NCI-H524 treated with DMSO at 0.1 percent for 48 hours (cell line): ENCODE measurements at regions not wholly inside any gene's neighbourhood (a gene's known extent, or its start where the extent isn't known, plus 50 kb on each side); places are given as distances from the start of the nearest gene placed in this dataset.

Experiments
- DNase-seq: peaks from one replicate; lab custom pipeline; 2025; lab: John Stamatoyannopoulos, UW

DNA sequence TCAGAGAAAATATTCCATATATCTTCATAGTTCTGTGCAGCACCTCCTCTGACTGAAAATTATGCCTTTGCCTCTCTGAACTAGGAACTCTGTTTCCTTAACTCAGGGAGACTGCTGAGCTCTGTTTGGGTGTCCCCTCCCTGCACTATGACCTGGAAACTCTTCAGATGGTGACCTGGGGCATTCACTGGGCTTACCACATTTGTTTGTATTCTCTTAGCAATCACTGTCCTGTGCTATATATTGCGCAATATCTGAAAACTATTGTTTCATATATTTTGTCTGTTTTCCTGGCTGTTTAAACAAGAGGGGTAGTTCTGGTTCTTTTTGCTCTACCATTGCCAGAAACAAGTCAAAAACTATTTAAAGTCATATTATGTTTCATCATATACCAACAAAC lies 181.8 kb upstream of the KIAA1217 start:
- DNase-seq, result no peak

DNA sequence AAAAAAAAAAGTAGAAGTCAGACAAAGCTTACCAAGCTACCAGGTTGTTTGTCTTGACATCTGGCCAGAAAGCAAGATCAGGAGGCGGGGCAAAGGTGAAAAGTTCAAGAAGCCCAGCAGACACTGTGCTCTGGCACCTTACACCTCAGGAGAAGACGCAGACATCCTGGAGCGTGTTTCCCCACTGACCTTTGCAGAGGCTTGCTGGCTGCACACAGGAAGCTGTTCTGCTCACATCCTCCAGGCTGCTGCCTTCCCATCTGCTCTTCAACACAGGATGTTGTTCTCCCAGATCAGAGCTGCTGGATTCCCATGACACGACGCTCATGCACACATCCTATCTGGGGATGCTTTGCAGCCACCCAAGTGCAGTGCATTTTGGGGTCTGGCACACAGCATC lies 174.4 kb upstream of the KIAA1217 start:
- no peak for DNase-seq

GRCh38 chr10:24035761-24036160 lies 173.2 kb upstream of the KIAA1217 start:
- no peak for DNase-seq

GRCh38 chr10:24039315-24039714 lies 169.6 kb upstream of the KIAA1217 start:
- no peak for DNase-seq

GRCh38 chr10:24039897-24040296 lies 169.0 kb upstream of the KIAA1217 start:
- DNase-seq, result no peak

- no peak for DNase-seq
Measured at GRCh38 chr10:24041034-24041433, 167.9 kb upstream of the KIAA1217 start.

GRCh38 chr10:24041834-24042233 lies 167.1 kb upstream of the KIAA1217 start:
- no peak for DNase-seq

DNA sequence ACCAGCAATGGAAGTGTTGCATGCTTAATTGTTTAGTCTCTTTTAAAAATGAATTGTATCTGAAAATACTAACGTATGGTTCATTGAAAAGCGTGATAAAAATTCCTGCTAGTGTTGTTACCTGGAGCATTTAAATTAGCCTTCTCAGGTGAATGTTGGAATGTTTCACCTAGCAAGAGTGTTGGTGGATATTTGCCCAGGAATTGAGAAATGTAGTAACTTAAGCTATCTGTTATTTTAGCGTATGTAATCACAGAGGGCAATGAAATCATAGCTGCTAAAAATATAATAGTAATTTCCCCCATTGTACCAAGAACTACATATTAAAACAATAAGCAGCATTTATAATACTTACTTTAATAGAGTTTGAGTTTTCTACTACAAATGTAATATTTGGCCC lies 166.1 kb upstream of the KIAA1217 start:
- DNase-seq, result no peak

DNA sequence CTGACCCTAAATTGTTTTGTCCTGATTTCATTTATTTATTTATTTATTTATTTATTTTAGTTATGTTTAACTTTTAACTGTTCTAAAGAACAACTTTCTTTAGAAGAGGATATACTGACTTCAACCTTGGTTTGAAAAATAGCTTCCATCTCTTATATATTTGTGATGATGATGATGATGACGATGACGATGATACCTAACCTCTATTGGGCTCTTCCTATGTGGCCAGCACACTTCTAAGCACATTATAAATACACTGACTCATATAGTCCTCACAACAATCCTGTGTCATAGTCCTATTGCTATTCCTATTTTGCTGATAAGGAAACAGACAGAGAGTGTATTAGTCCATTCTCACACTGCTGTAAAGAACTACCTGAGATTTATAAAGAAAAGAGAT lies 162.9 kb upstream of the KIAA1217 start:
- no peak for DNase-seq

GRCh38 chr10:24047176-24047575 lies 161.8 kb upstream of the KIAA1217 start:
- DNase-seq, result no peak

DNA sequence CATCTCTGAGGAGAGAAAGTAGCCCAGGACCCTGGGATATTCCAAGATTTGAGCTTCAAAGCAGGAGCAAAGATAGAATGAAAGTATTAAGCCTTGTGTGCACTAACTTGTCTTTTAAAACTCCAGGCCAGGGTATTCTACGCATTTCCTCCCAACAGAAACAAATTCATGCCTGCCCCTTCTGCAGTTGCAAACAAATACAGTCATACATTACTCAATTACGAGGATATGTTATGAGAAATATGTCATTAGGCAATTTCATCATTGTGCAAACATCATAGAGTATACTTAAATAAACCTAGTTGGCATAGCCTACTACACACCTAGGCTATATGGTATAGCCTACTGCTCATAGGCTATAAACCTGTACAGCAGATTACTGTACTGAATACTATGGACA lies 154.5 kb upstream of the KIAA1217 start:
- no peak for DNase-seq

- no peak for DNase-seq
Measured at GRCh38 chr10:24080207-24080606, 128.7 kb upstream of the KIAA1217 start.

GRCh38 chr10:24086296-24087086 lies 122.4 kb upstream of the KIAA1217 start:
- DNase-seq, result no peak

- no peak for DNase-seq
Measured at GRCh38 chr10:24091256-24091655, 117.7 kb upstream of the KIAA1217 start.

GRCh38 chr10:24096281-24096680 lies 112.7 kb upstream of the KIAA1217 start:
- DNase-seq, result no peak

GRCh38 chr10:24097751-24098207 lies 111.2 kb upstream of the KIAA1217 start:
- no peak for DNase-seq

- no peak for DNase-seq
Measured at GRCh38 chr10:24104895-24105294, 104.0 kb upstream of the KIAA1217 start.

DNA sequence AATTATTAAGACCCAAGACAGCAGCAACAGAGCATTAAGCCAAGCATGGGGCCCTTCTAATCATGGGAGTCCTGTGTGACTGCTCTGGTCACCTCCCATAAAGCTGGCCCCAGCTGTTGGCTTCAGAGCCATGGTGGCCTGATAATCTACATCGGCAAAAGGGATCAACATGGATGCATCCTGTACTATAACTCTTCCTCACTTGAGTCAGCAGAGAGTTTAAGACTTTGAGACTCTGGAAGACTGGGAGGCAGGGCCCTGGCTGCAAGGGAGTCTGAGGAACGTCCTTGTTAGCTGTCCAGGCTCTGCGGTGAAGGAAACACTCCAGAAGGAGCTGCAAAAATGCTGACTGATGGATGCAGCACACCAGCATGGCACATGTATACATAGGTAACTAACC lies 95.0 kb upstream of the KIAA1217 start:
- DNase-seq, result no peak

DNA sequence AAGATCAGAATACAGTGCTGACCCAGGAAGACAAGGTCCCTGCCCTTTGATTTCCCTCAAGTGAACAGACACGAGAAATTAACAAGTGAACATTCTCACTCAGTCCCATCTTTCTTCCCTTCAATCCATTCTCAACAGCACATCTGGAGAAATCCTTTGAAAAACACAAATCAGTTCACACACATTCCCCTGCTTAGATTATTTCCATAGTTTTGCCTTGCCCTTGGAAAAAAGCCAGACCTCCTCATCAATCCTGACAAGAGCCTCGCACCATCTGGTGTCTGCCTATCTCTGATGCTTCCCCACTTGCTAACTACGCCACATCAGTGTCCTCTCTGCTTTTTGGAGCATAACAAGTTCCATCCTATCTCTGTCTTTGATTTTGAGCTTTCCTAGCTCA lies 94.4 kb upstream of the KIAA1217 start:
- DNase-seq, result peak; percentile 78

GRCh38 chr10:24115403-24115802 lies 93.5 kb upstream of the KIAA1217 start:
- no peak for DNase-seq

- DNase-seq, result peak; percentile 62
Measured at GRCh38 chr10:24118246-24118645, 90.7 kb upstream of the KIAA1217 start.

- peak; percentile 54 for DNase-seq
Measured at GRCh38 chr10:24119896-24120295, 89.0 kb upstream of the KIAA1217 start.

DNA sequence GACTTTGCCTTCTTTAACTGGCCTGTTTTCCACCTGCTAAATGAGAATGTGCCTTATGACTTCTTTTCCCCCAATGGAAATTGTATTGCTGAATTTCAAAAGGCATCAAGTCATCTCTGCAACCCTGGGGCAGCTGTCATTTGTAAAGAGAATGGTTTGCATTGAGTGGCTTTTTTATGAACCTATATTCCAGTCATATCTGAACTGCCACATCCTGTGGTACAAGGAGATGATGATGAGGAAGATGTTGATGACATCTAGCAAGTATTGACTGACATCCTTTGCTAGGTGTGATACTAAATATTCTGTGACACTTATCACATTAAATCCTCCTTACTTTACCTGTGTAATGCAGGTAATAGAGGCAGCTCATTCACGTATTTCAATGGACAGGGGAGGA lies 88.3 kb upstream of the KIAA1217 start:
- no peak for DNase-seq

- DNase-seq, result no peak
Measured at GRCh38 chr10:24127516-24127915, 81.4 kb upstream of the KIAA1217 start.
